NCI-H1092 (cell line): ENCODE measurements at regions not wholly inside any gene's neighbourhood (a gene's known extent, or its start where the extent isn't known, plus 50 kb on each side); places are given as distances from the start of the nearest gene placed in this dataset.

ENCODE experiments used
- DNase-seq: peaks from one replicate; lab custom pipeline; 2025; lab: John Stamatoyannopoulos, UW

GRCh38 chr17:77771587-77771986, 186.9 kb upstream of the TNRC6C start:
- DNase-seq = no peak

GRCh38 chr17:77771998-77772397, 186.5 kb upstream of the TNRC6C start:
- DNase-seq = no peak

DNA sequence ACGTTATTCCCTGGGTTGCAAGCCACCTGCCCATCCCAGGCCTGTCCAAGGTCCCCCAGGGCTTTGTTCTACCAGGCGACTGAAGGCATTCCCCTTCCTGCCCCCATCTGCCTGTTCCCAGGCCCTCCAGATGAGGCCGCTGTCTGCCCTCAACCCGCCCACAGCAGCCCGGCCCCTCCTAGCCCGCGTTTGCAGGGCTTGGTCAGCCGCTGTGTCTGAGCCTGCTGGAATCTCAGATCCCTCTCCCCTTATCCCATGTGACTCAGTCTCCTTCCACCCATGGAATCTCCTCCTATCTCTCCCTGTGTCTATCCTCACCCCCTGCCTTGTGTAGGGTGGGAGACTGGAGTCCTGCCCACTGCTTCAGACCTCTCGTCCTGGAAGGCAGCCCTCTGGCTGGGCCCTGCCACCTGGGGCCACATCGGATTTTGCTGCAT, 186.0 kb upstream of the TNRC6C start:
- no peak for DNase-seq

GRCh38 chr17:77772899-77773358, 185.6 kb upstream of the TNRC6C start:
- DNase-seq = no peak

DNA sequence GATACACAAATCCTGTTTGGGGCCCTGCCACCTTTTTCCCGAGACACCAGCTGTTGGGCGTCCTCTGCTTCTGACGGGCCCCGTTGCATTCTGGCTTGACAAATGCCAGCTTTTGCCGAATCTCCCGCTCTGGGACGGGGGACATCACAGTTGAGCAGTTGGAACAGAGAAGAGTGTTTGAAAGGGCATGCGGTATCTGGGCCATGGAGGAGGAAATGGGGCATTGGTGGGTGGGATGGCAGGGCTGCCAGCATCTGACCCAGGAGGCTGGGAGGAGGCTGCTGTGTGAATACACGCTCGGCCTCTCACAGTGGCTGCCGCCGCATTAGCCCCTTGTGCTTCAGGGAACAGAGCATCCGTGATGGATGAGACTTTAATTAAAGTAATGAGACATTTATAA, 184.3 kb upstream of the TNRC6C start:
- no peak for DNase-seq

DNA sequence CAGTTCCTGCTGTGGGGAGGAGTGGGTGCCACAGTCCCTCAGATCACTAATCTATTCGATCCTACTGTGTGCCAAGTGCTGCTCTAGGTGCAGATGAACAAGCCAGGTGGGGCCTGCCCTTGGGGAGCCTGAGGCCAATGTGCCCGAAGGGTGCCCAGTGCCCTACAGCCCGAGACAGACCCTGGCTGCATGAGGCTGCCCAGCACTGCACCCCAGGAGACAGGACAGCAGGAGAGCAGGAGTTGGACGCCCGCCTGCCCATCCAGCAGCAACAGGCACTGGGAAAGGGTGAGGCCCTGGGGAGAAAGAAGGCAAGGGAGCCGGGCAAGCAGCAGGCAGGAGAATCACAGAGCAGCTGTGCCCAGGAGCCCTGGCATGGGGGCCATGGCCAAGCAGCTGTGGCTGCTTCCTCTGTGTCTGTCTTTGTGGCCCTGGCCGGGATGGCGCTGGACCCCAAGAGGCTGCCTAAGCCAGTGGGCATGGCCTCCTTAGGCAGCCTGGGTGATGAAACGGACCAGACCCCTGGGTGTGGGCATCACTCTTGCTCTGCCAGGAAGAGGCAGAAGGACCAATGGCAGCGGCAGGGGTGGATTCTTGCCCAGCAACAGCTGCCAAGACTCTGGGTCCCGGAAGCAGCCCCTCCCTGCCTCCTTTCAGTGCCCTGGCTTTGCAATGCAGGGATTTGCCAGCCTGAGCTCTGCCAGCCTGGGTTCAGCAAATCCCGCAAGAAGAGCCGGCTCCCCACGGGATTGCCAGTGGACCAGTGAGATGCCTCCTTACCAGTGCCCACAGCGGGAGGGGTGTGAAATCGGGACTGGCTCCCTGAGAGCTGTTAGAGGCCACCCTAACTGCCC, 179.6 kb upstream of the TNRC6C start:
- DNase-seq = peak; percentile 85

GRCh38 chr17:77779711-77780539, 178.6 kb upstream of the TNRC6C start:
- no peak for DNase-seq

DNA sequence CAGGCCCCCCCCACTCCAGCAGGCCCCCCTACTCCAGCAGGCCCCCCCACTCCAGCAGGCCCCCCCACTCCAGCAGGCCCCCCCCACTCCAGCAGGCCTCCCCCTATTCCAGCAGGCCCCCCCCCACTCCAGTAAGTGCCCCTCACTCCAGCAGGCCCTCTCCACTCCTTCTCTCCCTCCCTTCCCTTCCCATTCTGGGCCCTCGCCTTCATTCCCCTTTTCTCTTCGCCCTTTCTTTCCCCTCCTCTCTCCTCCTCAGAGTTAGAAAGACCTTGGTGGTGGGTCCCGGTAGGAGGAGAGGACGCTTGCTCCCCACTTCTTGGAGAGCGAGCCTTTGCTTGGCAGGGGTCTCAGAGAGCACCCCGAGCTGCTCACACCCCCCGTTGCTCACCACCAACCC, 177.0 kb upstream of the TNRC6C start:
- DNase-seq = no peak

DNA sequence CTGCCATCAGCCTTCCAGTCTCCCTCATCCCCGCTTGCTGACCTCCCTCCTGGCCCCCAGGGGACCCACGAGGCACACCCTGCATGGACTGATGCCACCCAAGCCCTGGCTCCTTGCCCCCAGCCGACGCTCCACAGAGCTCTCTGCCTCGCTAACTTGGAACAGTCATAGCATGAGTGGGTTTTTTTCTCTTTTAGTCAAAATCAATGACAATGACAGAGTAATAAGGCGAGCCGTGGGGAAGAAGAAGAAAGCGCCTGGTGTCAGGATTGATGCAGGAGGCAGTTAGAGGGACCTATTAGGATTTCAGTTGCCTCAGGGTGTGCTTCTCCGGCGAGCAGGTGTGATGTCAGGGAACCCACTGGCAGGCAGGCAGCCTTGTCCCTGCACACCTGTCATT, 176.3 kb upstream of the TNRC6C start:
- no peak for DNase-seq

GRCh38 chr17:77782611-77783010, 175.9 kb upstream of the TNRC6C start:
- no peak for DNase-seq

- no peak for DNase-seq
Measured at GRCh38 chr17:77783991-77784820, 174.3 kb upstream of the TNRC6C start.

GRCh38 chr17:77785312-77785905, 173.1 kb upstream of the TNRC6C start:
- no peak for DNase-seq

DNA sequence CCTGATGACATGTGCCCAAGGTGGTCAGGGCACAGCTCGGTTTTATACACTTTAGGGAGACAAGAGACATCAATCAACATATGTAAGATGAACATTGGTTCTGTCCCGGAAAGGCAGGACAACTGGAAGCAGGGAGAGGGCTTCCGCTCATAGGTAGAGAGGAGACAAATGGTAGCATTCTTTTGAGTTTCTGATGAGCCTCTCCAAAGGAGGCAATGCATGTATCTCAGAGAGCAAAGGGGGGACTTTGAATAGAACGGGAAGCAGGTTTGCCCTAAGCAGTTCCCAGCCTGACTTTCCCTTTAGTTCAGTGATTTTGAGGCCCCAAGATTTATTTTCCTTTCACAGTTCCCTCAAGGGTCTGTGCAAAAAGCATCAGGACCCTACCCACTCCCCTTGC, 172.4 kb upstream of the TNRC6C start:
- DNase-seq = no peak

GRCh38 chr17:77786740-77787505, 171.6 kb upstream of the TNRC6C start:
- DNase-seq = no peak

DNA sequence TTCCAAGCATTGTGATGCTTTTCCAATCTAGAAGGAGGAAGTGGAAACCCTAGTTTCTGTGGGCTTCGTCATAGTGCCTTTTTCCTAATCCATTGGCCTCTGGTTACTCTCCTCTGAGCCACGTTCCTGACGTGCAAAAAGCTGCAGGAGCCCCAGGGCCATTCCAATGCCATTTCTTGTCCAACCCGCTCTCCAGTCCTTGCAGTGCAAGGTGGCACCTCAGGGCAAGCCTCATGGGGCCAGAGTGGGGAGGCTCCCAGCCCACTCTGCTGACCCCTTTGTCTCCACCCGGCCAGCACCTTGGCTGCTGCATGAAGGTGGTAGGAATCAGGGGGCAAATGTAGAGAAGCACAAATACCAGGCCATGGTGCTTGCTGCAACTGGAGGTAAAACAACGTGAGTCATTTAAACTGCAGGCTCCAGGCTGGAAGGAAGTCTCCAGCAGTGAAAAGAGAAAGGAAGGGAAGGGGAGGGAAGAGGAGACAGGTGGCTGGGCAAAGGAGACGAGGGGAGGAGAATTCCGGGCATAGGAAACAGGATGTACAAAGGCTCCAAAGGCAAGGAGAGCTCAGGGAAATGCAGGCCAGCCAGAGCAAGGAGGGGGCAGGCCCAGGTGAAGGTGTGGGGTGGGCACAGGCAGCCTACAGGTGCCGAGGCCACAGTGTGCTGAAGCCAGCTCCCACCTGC, 168.2 kb upstream of the TNRC6C start:
- DNase-seq = no peak

GRCh38 chr17:77792626-77793025, 165.9 kb upstream of the TNRC6C start:
- no peak for DNase-seq

DNA sequence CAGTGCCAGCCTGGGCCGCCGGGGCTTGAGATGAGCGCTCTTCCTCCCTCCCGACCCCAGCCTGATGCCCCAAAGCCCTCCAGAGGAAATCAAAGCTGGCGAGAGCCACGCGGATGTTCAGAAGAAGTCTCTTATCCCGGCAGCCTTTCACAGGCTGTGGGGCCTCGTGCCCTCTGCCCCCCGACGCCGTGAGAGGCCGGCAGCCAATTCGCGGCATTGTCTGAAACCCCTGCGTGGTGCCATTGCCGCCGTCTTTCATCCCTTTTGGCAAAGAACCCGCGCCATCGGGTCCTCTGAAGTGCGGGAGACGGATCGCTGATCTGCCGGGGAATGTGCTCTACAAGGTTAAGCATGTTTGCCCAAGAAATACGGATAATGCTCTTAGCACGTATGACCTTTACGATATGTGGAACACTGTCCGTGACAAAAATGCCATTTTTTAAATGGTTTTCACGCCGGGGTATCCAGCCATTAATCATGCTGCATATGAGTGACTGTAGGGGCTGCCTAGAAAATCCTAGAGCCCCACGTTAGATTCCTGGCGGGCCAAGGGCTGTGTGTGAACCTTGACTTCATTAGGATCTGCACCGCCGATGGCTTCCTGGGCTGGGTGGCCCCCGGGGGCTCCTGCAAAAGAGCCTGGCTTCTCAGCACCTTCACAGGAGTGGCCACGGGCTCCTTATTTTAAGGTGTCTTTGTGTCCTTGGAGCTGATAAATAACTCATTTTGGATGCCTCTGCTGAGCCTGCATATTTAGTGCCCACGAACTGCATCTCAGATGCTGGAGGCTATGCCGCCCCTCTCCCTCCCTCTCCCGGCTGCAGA, 165.1 kb upstream of the TNRC6C start:
- no peak for DNase-seq

DNA sequence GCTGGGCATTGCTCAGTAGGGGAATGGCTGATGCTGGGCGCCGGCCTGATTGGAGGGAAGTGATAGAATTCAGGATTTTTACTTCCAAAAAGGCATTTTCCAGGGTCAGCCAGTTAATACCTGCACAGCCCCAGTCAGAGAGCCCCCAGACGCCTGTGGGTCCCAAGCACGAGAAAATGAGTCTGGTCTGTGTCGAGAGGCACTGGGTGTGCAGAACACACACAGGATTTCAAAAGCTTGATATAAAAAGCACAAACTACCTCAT, 164.6 kb upstream of the TNRC6C start:
- DNase-seq = no peak

DNA sequence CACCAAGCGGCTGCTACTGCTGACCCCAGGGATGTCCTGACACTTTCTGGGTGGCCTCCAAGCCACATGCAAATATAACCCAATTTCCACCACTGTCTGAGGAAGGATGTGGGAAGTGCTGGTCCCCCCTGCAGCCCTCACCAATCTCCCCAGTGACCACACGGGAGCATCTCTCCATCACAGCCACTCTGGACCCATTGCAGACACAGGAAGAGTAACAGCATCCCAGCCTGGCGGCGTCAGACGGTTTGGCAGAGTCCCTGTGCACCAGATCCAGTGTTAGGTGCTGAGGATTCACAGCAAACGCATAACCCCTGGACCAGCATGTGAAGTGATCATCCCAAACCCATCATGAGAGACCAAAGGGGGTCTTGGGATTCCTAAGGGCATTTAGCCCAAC, 163.7 kb upstream of the TNRC6C start:
- DNase-seq = no peak

DNA sequence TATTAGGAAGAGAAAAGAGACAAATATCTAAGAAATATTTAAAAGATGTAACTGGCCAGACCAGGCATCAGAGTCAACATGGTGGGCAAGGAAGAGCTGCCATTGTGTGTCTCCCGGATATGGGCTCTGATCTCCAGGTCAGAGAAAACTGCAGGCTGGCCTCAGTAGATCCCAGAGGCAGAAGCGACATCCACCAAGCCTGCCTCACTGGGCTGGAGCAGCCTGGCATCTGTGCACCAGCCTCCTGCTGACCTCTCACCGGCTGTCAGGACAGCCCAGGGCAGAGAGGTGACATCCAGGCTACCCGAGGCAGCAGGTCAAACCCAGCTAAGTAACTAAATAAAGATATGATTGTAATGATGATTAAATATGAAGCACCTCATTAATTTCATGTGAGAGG, 162.8 kb upstream of the TNRC6C start:
- no peak for DNase-seq
